Liver (tissue), 7 donors: ENCODE measurements at regions not wholly inside any gene's neighbourhood (a gene's known extent, or its start where the extent isn't known, plus 50 kb on each side); places are given as distances from the start of the nearest gene placed in this dataset.

Experiments
- DNase-seq: peaks from one replicate; pipeline ENCODE4 v3.0.0-alpha.2; 2017; ENCODE audit warnings: low spot score
- H3K27ac ChIP-seq, 2 donors: one replicate each; pipeline ENCODE4 v1.7.0; 2013; ENCODE audit warnings: inconsistent platforms in 2 of 2, low read length in 2 of 2, control low read depth in 1 of 2, low read depth in 1 of 2, mild to moderate bottlenecking in 1 of 2
- H3K27me3 ChIP-seq, 4 donors: one replicate each; pipeline versions ENCODE4 v1.6.1 to v1.7.0; 2013; ENCODE audit warnings: low read length in 3 of 4, inconsistent platforms in 1 of 4, mild to moderate bottlenecking in 1 of 4, moderate library complexity in 1 of 4; ENCODE audit not compliant: control insufficient read depth in 4 of 4, insufficient read depth in 4 of 4
- H3K36me3 ChIP-seq, 4 donors: one replicate each; pipeline versions ENCODE4 v1.6.1 to v1.7.0; 2013; ENCODE audit warnings: low read length in 3 of 4, mild to moderate bottlenecking in 3 of 4, low read depth in 1 of 4, moderate library complexity in 1 of 4; ENCODE audit not compliant: control insufficient read depth in 4 of 4, insufficient read depth in 3 of 4
- H3K4me1 ChIP-seq, 4 donors: one replicate each; pipeline versions ENCODE4 v1.6.1 to v1.7.0; 2013; ENCODE audit warnings: low read length in 3 of 4, mild to moderate bottlenecking in 3 of 4, moderate library complexity in 1 of 4; ENCODE audit not compliant: control insufficient read depth in 4 of 4, insufficient read depth in 4 of 4
- H3K4me3 ChIP-seq, 3 donors: one replicate each; pipeline versions ENCODE4 v1.6.1 to v1.7.0; 2013; ENCODE audit warnings: low read length in 3 of 3, control low read depth in 1 of 3, low read depth in 1 of 3, mild to moderate bottlenecking in 1 of 3
- H3K9ac ChIP-seq, 2 donors: one replicate each; pipeline ENCODE4 v1.7.0; 2013; ENCODE audit warnings: low read length in 2 of 2, mild to moderate bottlenecking in 2 of 2, moderate library complexity in 2 of 2, control low read depth in 1 of 2, low read depth in 1 of 2
- H3K9me3 ChIP-seq, 4 donors: one replicate each; pipeline versions ENCODE4 v1.6.1 to v1.7.0; 2013; ENCODE audit warnings: low read length in 3 of 4; ENCODE audit not compliant: control insufficient read depth in 4 of 4
- EGR1 ChIP-seq, 2 donors: IDR thresholded peaks; 2 replicates each; pipeline ENCODE4 v1.6.1; 2016 to 2018; ENCODE audit warnings: antibody characterized with exemption in 2 of 2, low read depth in 2 of 2
- FOXA1 ChIP-seq: IDR thresholded peaks from 2 replicates; pipeline ENCODE4 v1.6.1; 2016; ENCODE audit warnings: antibody characterized with exemption
- FOXA2 ChIP-seq: IDR thresholded peaks from 2 replicates; pipeline ENCODE4 v1.6.1; 2016; ENCODE audit warnings: antibody characterized with exemption
- GABPA ChIP-seq, 2 donors: IDR thresholded peaks in 1 of 2; conservative IDR thresholded peaks in 1 of 2; 2 replicates each; pipeline ENCODE4 v1.6.1; 2016; ENCODE audit warnings: antibody characterized with exemption in 2 of 2, mild to moderate bottlenecking in 1 of 2, moderate library complexity in 1 of 2
- HNF4A ChIP-seq, 2 donors: conservative IDR thresholded peaks; 2 replicates each; pipeline ENCODE4 v1.6.1; 2016; ENCODE audit warnings: antibody characterized with exemption in 2 of 2, mild to moderate bottlenecking in 2 of 2
- HNF4G ChIP-seq: IDR thresholded peaks from 2 replicates; pipeline ENCODE4 v1.6.1; 2016; ENCODE audit warnings: antibody characterized with exemption
- JUND ChIP-seq, 2 donors: IDR thresholded peaks; 2 replicates each; pipeline ENCODE4 v1.6.1; 2016; ENCODE audit warnings: antibody characterized with exemption in 2 of 2
- MAX ChIP-seq: IDR thresholded peaks from 2 replicates; pipeline ENCODE4 v1.6.1; 2016; ENCODE audit warnings: antibody characterized with exemption
- NR2F2 ChIP-seq: IDR thresholded peaks from 2 replicates; pipeline ENCODE4 v1.6.1; 2016; ENCODE audit warnings: antibody characterized with exemption
- RAD21 ChIP-seq, 2 donors: IDR thresholded peaks; 2 replicates each; pipeline ENCODE4 v1.6.1; 2016; ENCODE audit warnings: antibody characterized with exemption in 2 of 2, mild to moderate bottlenecking in 2 of 2
- REST ChIP-seq: IDR thresholded peaks from 2 replicates; pipeline ENCODE4 v1.6.1; 2016; ENCODE audit warnings: antibody characterized with exemption, mild to moderate bottlenecking
- RXRA ChIP-seq, 2 donors: IDR thresholded peaks; 2 replicates each; pipeline ENCODE4 v1.6.1; 2017 to 2018; ENCODE audit warnings: antibody characterized with exemption in 2 of 2, mild to moderate bottlenecking in 1 of 2
- SP1 ChIP-seq: IDR thresholded peaks from 2 replicates; pipeline ENCODE4 v1.6.1; 2018; ENCODE audit warnings: antibody characterized with exemption, mild to moderate bottlenecking
- TAF1 ChIP-seq: conservative IDR thresholded peaks from 2 replicates; pipeline ENCODE4 v1.6.1; 2016; ENCODE audit warnings: antibody characterized with exemption, mild to moderate bottlenecking
- YY1 ChIP-seq: IDR thresholded peaks from 2 replicates; pipeline ENCODE4 v1.6.1; 2016; ENCODE audit warnings: antibody characterized with exemption, mild to moderate bottlenecking
- WGBS: extraction: QIAGEN DNeasy Blood & Tissue Kit; methylation state at CpG from one replicate; pipeline ENCODE4 v1.1.7; 2013; 5-methylcytosine and 5-hydroxymethylcytosine counted together
- TF ChIP-seq, protein P1 (sequence below): IDR thresholded peaks from 2 replicates; pipeline ENCODE4 v1.6.1; 2016; ENCODE audit warnings: antibody characterized with exemption
- donor health status: healthy.
- donor health status: healthy.
- donor health status: healthy.
- donor health status: healthy.

GRCh38 chr12:66045506-66045905 is 85.0 kb downstream of the LLPH start:
- WGBS: 98% methylated on average over 3 of the region's 3 CpGs
- H3K36me3 ChIP-seq: no peaks in the 10 kb centered on the region

GRCh38 chr12:66044731-66045130 is 85.8 kb downstream of the LLPH start:
- peaks cover 2 to 11% (median 6%) of the 10 kb centered on the region in 4 donors for H3K4me1 ChIP-seq

More at GRCh38 chr12:66045506-66045905, 85.0 kb downstream of the LLPH start:
- no peak for DNase-seq
- H3K27me3 ChIP-seq: no peaks in the 10 kb centered on the region
- no peaks in the 10 kb centered on the region for H3K9me3 ChIP-seq
- peaks cover 2 to 12% (median 7%) of the 10 kb centered on the region in 4 donors for H3K4me1 ChIP-seq
- no peak overlapping the region for H3K27ac ChIP-seq
- no peak overlapping the region for H3K9ac ChIP-seq
- no peak overlapping the region for H3K4me3 ChIP-seq
- no peak for TF ChIP-seq SP1

DNA sequence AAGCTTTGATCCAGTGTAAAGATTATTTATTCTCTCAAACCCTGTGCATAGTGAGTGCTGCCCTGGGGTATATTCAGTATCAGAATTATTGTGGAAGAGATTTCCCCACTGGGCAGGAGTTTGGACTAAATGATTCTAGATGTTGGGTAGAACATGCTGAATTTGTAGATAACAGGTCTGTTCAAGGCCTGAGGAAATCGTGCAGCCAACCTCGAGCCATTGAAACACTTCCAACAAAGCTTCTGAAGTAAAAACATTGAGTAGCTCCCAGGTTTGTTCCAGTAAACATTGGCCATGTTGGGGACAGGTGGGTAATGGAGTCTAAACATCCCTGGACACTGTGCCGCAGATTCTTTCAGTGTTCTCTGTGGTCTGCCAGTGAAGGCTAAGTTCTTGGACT is 87.5 kb downstream of the LLPH start:
- H3K27ac ChIP-seq: no peak overlapping the region
- DNase-seq: no peak
- WGBS: 83% methylated on average over 3 of the region's 3 CpGs
- no peak overlapping the region for H3K9ac ChIP-seq
- TF ChIP-seq YY1 (no peak), EGR1 (IDR thresholded peaks at IDR 0.05; ENCODE audit: low read depth in 2 of 2) (no peak), TAF1 (no peak), NR2F2 (no peak), FOXA1 (no peak), FOXA2 (no peak), RXRA (IDR thresholded peaks at IDR 0.05) (no peak)
- TF ChIP-seq, protein P1, sequence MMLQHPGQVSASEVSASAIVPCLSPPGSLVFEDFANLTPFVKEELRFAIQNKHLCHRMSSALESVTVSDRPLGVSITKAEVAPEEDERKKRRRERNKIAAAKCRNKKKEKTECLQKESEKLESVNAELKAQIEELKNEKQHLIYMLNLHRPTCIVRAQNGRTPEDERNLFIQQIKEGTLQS: no peak
- no peaks in the 10 kb centered on the region for H3K9me3 ChIP-seq
- H3K36me3 ChIP-seq: no peaks in the 10 kb centered on the region
- no peak overlapping the region for H3K4me3 ChIP-seq
- no peaks in the 10 kb centered on the region for H3K4me1 ChIP-seq
- H3K27me3 ChIP-seq: no peaks in the 10 kb centered on the region

More at GRCh38 chr12:66044731-66045130, 85.8 kb downstream of the LLPH start:
- H3K9me3 ChIP-seq: no peaks in the 10 kb centered on the region
- no peak for DNase-seq
- WGBS: 62% methylated on average over 4 of the region's 4 CpGs
- TF ChIP-seq HNF4G (no peak), HNF4A (conservative IDR thresholded peaks at IDR 0.05) (no peak), GABPA (IDR thresholded peaks at IDR 0.05 in 1 of 2, conservative IDR thresholded peaks at IDR 0.05 in 1 of 2) (no peak), REST (no peak), EGR1 (IDR thresholded peaks at IDR 0.05; ENCODE audit: low read depth in 2 of 2) (no peak), FOXA1 (no peak), RXRA (IDR thresholded peaks at IDR 0.05) (no peak), JUND (IDR thresholded peaks at IDR 0.05) (no peak), TAF1 (no peak), FOXA2 (no peak), RAD21 (IDR thresholded peaks at IDR 0.05) (no peak), SP1 (no peak), YY1 (no peak), MAX (no peak)
- TF ChIP-seq, protein P1: no peak
- no peak overlapping the region for H3K27ac ChIP-seq
- H3K9ac ChIP-seq: no peak overlapping the region
- no peaks in the 10 kb centered on the region for H3K36me3 ChIP-seq
- H3K27me3 ChIP-seq: no peaks in the 10 kb centered on the region
- H3K4me3 ChIP-seq: no peak overlapping the region
